HG03442 (cell line): ENCODE measurements at regions not wholly inside any gene's neighbourhood (a gene's known extent, or its start where the extent isn't known, plus 50 kb on each side); places are given as distances from the start of the nearest gene placed in this dataset.
"Not testable (repeated sequence)": the region's sequence is repeated elsewhere in the genome, so short reads cannot be mapped to it uniquely, and the experiment has no call there.

Experiments
- ATAC-seq: cut with Tn5 transposase; IDR thresholded peaks from one replicate; pipeline ENCODE4 v1.9.1; 2021; ENCODE audit warnings: mild to moderate bottlenecking, moderate library complexity; ENCODE audit not compliant: unreplicated experiment

DNA sequence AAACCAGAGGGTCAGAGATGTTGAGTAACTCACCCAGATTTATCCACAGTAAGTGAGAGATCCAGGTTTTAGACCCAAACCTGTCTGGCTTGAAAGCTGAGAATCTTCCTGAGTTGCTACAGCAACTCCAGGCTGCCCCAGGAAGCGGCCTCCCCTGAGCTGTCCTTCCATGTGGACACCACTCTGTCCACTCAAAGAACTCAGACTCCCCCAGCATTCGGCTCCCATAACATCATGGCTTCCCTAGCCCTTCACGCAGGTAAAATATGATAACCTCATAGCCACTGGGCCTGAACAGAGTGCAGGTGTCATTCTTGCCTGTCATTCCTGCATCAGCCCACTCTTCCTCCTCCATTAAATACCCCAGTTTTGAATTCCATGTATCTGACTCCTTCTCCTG lies 657.8 kb downstream of the TBC1D22A start:
- no peak for ATAC-seq

- no peak for ATAC-seq
Measured at GRCh38 chr22:47419239-47419638, 656.8 kb downstream of the TBC1D22A start.

DNA sequence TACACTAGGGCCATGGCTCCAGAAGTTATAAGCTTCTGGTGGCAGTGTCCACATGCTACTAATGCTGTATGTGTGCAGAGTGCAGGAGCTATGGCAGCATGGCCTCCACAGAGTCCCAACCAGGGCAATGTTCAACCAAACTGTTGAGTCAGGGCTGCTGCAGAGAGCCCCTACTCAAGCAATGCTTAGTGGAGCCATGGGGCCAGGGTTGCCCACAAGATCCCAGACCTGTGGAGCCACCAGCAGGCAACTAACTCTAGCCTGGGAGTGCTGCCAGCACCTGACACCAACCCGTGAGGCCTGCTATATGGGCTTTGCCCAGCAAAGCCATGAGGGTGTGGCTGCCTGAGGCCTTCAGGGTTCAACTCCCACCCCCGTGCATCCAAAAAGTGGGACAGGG lies 655.2 kb downstream of the TBC1D22A start:
- no peak for ATAC-seq

DNA sequence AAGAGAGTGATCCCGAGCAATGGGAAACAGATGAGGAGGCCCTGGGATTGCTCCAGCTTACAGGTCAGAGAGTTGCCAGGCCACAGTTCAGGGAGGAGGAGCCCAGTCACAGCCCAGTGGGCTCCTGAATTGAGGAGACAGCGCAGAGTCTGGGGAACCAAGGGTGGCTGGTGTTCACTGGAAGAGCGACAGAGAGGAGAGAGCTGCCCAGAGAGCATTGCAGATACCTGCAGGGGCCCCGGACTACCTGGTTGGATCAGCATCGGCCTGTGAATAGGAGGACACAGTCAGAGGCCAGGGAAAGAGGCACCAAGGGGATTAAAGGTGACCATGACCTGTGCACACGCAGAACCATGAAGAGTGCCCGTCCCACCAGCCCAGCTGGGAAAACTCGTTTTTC lies 648.6 kb downstream of the TBC1D22A start:
- ATAC-seq: no peak

- no peak for ATAC-seq
Measured at GRCh38 chr22:47409539-47410275, 647.3 kb downstream of the TBC1D22A start.

DNA sequence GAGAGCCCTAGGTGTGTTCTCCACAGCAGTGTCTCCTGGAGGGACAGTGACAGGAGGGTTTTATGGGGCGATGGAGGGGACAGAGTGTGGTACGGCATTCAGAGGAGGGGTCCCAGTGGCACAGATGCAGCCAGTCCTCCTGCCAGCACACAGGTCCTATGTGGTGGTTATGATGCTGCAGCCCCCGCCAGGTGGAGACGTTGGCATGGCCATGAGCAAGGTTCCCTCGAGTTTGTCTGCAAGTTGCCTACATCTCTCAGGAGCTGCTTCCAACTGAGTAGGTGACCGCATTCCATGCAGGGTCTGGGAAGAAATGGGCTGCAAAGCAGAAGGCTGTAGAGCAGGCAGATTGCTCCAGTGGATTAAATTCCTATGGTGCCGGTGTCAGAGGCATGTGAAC lies 646.0 kb downstream of the TBC1D22A start:
- ATAC-seq: no peak

DNA sequence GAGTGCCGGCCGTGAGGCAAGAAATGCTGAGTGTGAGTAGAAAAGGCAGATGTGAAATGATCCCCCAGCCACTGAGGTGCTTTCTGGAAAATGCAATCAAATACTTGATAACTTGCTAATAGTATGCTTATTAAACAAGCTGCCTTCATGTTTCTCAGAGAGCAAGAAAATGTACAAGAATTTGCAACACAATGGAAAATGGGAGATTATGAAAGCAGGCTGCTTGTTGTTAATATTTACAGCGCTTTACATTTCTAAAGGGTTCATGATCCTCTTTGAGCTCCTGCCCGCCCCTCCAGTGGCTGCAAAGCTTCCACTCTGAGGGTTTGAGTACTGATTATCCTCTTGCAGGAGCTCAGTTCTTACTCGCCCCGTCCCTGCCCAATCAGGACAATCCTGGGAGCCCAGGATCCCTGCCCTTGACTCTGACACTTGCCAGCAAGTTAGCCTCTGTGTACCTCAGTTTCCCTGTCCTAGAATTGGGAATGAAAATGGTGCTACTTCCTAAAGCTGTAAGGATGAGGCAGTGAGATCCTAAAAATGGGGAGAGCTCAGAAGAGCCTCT lies 645.1 kb downstream of the TBC1D22A start:
- no peak for ATAC-seq

GRCh38 chr22:47406896-47407295 lies 644.4 kb downstream of the TBC1D22A start:
- no peak for ATAC-seq

DNA sequence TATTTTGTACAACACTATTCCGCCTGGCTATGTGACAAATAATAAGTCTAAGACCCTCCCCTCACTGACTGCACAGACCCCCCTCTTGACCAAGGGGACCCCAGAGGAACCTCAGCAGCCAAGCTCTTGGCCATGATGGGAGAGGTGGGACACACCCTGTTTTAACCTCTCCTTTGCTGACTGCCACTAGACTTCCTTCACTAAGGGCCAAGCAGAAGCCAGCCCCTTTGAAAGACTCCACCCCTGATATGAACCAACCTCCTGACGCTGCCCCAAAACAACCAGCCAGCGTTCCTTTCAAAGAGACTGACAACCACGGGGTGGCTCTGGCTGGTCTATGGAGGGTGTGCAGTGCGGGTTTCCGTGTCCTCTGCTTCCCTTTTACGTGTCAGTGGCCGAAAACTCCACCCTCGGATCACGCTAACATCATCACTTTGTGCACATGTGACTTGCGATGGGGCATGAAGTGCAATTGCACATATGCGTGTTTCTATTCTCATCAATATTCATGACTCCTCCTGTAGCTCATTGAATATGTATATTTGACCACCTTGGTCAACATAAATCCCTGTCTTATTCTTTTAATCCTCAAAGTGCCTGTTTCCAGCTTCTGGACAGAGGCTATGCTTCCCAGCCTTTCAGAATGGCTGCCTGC lies 643.9 kb downstream of the TBC1D22A start:
- ATAC-seq: no peak

- ATAC-seq: not testable (repeated sequence)
Measured at GRCh38 chr22:47405222-47405621, 642.8 kb downstream of the TBC1D22A start.

- no peak for ATAC-seq
Measured at GRCh38 chr22:47402876-47403525, 640.6 kb downstream of the TBC1D22A start.

GRCh38 chr22:47401976-47402770 lies 639.7 kb downstream of the TBC1D22A start:
- no peak for ATAC-seq

DNA sequence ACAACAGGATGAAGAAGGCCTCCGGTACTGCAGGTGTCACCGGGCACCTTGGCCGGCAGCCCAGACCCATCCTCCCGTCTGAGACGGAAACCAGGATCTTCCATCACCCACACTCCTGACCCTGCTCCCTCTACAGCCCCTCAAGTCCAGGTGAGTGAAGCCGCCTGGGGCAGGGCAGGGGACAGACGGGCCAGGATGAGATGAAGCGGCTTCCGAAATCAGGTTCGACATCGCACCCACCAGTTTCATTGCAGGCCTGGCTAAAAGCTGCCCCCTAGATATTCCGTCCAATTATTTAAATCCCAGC lies 639.1 kb downstream of the TBC1D22A start:
- ATAC-seq: no peak

DNA sequence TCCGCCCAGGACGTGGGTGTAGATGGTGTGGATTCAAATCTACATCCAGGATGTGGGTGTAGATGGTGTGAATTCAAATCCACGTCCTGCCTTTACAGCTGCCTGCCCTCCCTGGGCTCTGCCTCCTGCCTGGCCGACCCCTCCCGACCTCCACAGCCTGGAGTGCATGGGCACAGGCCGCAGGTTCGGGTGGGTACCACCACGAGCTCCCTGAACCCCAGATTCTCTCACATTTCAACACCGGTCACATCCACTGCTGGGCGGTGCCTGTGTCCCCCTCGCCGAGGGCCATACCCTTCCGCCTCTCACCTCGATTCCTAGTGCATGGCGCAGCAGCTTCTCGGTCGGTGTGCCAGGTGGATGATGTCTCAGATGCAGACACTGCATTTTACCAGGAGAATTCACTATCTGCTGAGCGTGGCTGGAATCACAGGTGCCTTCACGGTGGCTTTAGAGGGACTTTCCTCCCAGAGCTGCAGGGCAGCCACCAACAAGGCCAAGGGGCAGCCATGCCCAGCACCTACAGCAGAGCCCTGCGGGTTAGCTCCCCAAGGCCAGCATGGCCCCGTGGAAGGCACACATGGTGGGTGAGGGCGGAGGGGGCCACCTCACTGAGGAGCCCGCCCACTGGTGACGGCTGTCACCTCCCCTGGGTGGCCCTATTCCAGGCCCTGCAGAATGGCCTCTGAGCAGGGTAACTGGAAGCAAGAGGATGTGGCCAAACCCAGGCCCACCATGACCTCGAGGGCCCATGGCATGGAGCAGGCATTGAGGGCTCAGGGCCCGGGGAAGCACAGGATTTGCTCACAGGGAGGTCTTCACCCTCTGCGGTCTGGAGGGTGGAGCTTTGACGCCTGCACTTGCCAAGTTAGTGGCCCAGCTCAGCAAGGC lies 638.5 kb downstream of the TBC1D22A start:
- ATAC-seq: no peak

DNA sequence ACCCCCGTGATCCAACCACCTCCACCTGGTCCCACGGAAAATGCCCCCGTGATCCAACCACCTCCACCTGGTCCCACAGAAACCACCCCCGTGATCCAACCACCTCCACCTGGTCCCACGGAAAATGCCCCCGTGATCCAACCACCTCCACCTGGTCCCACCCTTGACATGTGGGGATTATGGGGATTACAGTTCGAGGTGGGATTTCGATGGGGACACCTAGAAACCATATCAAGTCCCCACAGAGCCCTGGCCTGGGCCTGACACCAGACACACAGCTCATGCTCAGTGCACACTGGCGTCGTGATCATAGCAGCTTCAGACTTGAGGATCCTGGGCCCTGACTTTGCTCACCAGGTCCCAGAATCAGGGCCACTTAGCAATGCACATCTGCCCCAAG lies 637.7 kb downstream of the TBC1D22A start:
- ATAC-seq: not testable (repeated sequence)

DNA sequence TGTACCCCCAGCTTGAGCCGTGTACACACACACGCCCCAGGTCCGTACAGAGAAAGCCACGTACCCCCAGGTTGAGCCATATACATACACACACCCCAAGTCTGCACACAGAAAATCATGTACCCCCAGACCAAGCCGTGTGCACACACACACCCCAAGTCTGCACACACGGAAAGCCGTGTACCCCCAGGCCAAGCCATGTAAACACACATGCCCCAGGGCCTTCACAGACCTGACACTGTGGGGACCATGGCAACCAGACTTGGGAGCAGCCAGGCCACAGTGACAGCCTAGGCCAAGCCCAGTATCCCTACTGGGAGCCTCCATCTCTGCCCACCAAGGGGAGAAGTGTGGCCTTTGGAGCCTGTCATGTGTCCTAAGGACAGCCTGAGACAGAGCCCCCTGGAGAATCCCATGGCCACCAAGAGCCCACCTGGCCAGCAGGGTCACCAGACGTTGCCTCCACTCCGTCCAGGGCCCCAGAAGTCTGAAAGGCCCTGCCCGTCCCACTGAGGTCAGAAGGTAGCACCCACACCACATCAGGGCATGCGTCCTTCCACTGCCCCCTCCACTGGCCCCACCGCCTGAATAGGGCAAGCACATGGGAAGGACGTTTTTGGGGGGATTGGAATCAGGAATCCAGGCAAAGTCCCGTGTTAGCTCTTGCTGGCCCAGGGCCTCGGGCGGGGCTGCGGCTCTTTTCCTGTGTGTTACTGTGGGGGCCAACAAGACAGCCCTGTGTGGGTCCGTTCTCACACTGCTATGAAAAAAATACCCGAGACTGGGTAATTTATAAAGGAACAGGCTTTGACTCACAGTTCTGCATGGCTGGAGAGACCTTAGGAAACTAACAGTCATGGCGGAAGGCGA lies 636.7 kb downstream of the TBC1D22A start:
- ATAC-seq: no peak

- ATAC-seq: no peak
Measured at GRCh38 chr22:47398491-47398890, 636.0 kb downstream of the TBC1D22A start.

DNA sequence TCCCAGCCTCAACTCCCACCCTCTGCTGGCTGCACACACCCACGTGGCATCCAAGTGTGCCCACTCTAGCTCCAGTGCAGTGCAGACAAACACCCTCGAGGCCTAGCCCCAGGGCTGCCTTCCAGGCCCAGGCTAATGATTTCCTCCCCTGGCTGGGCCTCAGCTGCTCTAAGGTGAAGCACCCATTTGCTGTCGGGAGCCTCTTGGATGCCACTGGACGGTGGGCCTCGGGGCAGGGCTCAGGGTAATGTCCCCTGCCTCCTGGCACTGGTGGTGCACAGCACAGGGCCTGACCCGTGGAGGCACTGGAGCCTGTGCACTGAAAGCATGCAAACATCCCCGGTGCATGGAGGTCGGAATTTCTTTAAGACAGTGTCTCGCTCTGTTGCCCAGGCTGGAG lies 635.2 kb downstream of the TBC1D22A start:
- ATAC-seq: no peak

- ATAC-seq: no peak
Measured at GRCh38 chr22:47396515-47396914, 634.1 kb downstream of the TBC1D22A start.
